Hypothalamus (tissue), 51 donors: ENCODE measurements at regions not wholly inside any gene's neighbourhood (a gene's known extent, or its start where the extent isn't known, plus 50 kb on each side); places are given as distances from the start of the nearest gene placed in this dataset.

Experiments
- DNase-seq, 51 donors: peaks; one replicate each; lab custom pipeline; 2025; lab: John Stamatoyannopoulos, UW

GRCh38 chr7:116310141-116310540 is 99.8 kb downstream of the TES start:
- DNase-seq, result no peak

GRCh38 chr7:116311259-116311658 is 100.9 kb downstream of the TES start:
- DNase-seq, result no peak

GRCh38 chr7:116311816-116312471 is 101.6 kb downstream of the TES start:
- DNase-seq, result no peak

- peak in 4 of 51 donors; percentile 0 to 3 (median 2) for DNase-seq
These were observed 105.0 kb downstream of the TES start for GRCh38 chr7:116315293-116315692.

- DNase-seq, result no peak
These were observed 105.5 kb downstream of the TES start for GRCh38 chr7:116315803-116316202.

- peak in 39 of 51 donors; percentile 1 to 83 (median 32) for DNase-seq
These were observed 106.7 kb downstream of the TES start for GRCh38 chr7:116316838-116317628.

- no peak for DNase-seq
These were observed 107.6 kb downstream of the TES start for GRCh38 chr7:116317907-116318306.

- no peak for DNase-seq
These were observed 112.2 kb downstream of the TES start for GRCh38 chr7:116322541-116322940.

- DNase-seq, result no peak
These were observed 114.2 kb downstream of the TES start for GRCh38 chr7:116324582-116324981.

- no peak for DNase-seq
These were observed 115.2 kb downstream of the TES start for GRCh38 chr7:116325517-116325916.

GRCh38 chr7:116327135-116327534 is 116.8 kb downstream of the TES start:
- no peak for DNase-seq

- DNase-seq, result no peak
These were observed 117.4 kb downstream of the TES start for GRCh38 chr7:116327752-116328151.

- no peak for DNase-seq
These were observed 117.8 kb downstream of the TES start for GRCh38 chr7:116328161-116328560.

- no peak for DNase-seq
These were observed 119.6 kb downstream of the TES start for GRCh38 chr7:116329686-116330503.

- DNase-seq, result no peak
These were observed 120.7 kb downstream of the TES start for GRCh38 chr7:116331020-116331419.

- no peak for DNase-seq
These were observed 122.4 kb downstream of the TES start for GRCh38 chr7:116332766-116333165.

- no peak for DNase-seq
These were observed 124.2 kb downstream of the TES start for GRCh38 chr7:116334555-116334954.

GRCh38 chr7:116337018-116337417 is 126.7 kb downstream of the TES start:
- no peak for DNase-seq

- no peak for DNase-seq
These were observed 127.5 kb downstream of the TES start for GRCh38 chr7:116337800-116338199.

GRCh38 chr7:116339564-116339963 is 129.2 kb downstream of the TES start:
- DNase-seq, result no peak

GRCh38 chr7:116340201-116340847 is 130.0 kb downstream of the TES start:
- no peak for DNase-seq
